Skeletal muscle cell (primary cell): ENCODE measurements at regions not wholly inside any gene's neighbourhood (a gene's known extent, or its start where the extent isn't known, plus 50 kb on each side); places are given as distances from the start of the nearest gene placed in this dataset.
A peak's percentile ranks its signal among the peaks of the same experiment; 100 is the strongest.

Experiments used
- DNase-seq: peaks from one replicate; pipeline ENCODE4 v3.0.0-alpha.2; 2010; ENCODE audit warnings: low read depth
- H3K4me3 ChIP-seq: 2 replicates; pipeline ENCODE4 v1.5.1; 2011; ENCODE audit warnings: low read depth, mild to moderate bottlenecking, control low read depth, low read length, moderate library complexity

- H3K4me3 ChIP-seq, result no peak overlapping the region
These were observed 233.4 kb downstream of the GPR37 start for GRCh38 chr7:124532166-124532565.

GRCh38 chr7:124516911-124517310, 248.7 kb downstream of the GPR37 start:
- no peak overlapping the region for H3K4me3 ChIP-seq
- DNase-seq, result no peak

More at GRCh38 chr7:124532166-124532565, 233.4 kb downstream of the GPR37 start:
- no peak for DNase-seq

- H3K4me3 ChIP-seq, result no peak overlapping the region
- DNase-seq, result no peak
These were observed 250.3 kb downstream of the GPR37 start for GRCh38 chr7:124515106-124515830.

GRCh38 chr7:124514471-124514870, 251.1 kb downstream of the GPR37 start:
- no peak overlapping the region for H3K4me3 ChIP-seq
- no peak for DNase-seq

GRCh38 chr7:124497176-124497575, 268.4 kb downstream of the GPR37 start:
- DNase-seq, result no peak
- H3K4me3 ChIP-seq, result no peak overlapping the region

- H3K4me3 ChIP-seq, result no peak overlapping the region
- no peak for DNase-seq
These were observed 275.7 kb downstream of the GPR37 start for GRCh38 chr7:124489925-124490324.

- no peak for DNase-seq
- H3K4me3 ChIP-seq, result no peak overlapping the region
These were observed 276.3 kb downstream of the GPR37 start for GRCh38 chr7:124489082-124489819.

- no peak for DNase-seq
- no peak overlapping the region for H3K4me3 ChIP-seq
These were observed 283.4 kb downstream of the GPR37 start for GRCh38 chr7:124482229-124482628.

GRCh38 chr7:124480821-124481290, 284.7 kb downstream of the GPR37 start:
- DNase-seq, result no peak
- no peak overlapping the region for H3K4me3 ChIP-seq

GRCh38 chr7:124480036-124480820, 285.4 kb downstream of the GPR37 start:
- H3K4me3 ChIP-seq, result no peak overlapping the region
- no peak for DNase-seq

GRCh38 chr7:124462249-124462648, 303.3 kb downstream of the GPR37 start:
- DNase-seq, result peak; percentile 12
- no peak overlapping the region for H3K4me3 ChIP-seq

GRCh38 chr7:124460555-124460954, 305.0 kb downstream of the GPR37 start:
- H3K4me3 ChIP-seq, result no peak overlapping the region
- DNase-seq, result no peak

GRCh38 chr7:124460056-124460450, 305.5 kb downstream of the GPR37 start:
- H3K4me3 ChIP-seq, result no peak overlapping the region
- DNase-seq, result no peak

GRCh38 chr7:124459101-124460055, 306.2 kb downstream of the GPR37 start:
- DNase-seq, result peak; percentile 8

GRCh38 chr7:124457841-124458240, 307.8 kb downstream of the GPR37 start:
- no peak overlapping the region for H3K4me3 ChIP-seq
- no peak for DNase-seq

More at GRCh38 chr7:124459101-124460055, 306.2 kb downstream of the GPR37 start:
- H3K4me3 ChIP-seq, result no peak overlapping the region

- no peak for DNase-seq
- H3K4me3 ChIP-seq, result no peak overlapping the region
These were observed 309.3 kb downstream of the GPR37 start for GRCh38 chr7:124456286-124456685.

- no peak overlapping the region for H3K4me3 ChIP-seq
- no peak for DNase-seq
These were observed 313.4 kb downstream of the GPR37 start for GRCh38 chr7:124452186-124452585.

- no peak overlapping the region for H3K4me3 ChIP-seq
- DNase-seq, result no peak
These were observed 315.7 kb downstream of the GPR37 start for GRCh38 chr7:124449896-124450295.
